ENCODE measurements at regions not wholly inside any gene's neighbourhood (a gene's known extent, or its start where the extent isn't known, plus 50 kb on each side); places are given as distances from the start of the nearest gene placed in this dataset.

DNA sequence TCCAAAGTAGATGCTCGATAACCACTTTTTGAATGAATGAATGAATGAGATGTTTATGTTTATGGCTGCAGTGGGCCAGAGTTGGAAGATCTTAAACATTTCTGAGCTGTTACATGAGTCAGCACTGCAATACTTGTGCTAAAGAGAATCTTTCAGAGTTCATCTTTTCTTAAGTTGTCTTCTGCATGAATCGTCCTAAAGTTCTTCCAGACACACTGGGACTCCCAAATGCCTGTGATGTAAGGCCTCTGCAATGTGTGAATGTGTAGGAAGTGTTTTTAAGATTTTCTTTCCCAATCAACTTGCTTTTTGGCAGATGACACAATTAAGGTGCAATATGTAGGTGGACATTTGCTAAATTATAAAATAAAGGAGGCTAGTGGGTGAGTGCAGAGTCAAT is 50.3 kb upstream of the TRIM9 start:
- POLR2A ChIA-PET (ENCODE audit: low non-redundant PET): no interaction called here
- H3K9me3 ChIP-seq (ENCODE audit: low read depth, low read length, poor library complexity, severe bottlenecking): no peaks in the 10 kb centered on the region
- TF ChIP-seq, protein P1, sequence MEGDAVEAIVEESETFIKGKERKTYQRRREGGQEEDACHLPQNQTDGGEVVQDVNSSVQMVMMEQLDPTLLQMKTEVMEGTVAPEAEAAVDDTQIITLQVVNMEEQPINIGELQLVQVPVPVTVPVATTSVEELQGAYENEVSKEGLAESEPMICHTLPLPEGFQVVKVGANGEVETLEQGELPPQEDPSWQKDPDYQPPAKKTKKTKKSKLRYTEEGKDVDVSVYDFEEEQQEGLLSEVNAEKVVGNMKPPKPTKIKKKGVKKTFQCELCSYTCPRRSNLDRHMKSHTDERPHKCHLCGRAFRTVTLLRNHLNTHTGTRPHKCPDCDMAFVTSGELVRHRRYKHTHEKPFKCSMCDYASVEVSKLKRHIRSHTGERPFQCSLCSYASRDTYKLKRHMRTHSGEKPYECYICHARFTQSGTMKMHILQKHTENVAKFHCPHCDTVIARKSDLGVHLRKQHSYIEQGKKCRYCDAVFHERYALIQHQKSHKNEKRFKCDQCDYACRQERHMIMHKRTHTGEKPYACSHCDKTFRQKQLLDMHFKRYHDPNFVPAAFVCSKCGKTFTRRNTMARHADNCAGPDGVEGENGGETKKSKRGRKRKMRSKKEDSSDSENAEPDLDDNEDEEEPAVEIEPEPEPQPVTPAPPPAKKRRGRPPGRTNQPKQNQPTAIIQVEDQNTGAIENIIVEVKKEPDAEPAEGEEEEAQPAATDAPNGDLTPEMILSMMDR (conservative IDR thresholded peaks at IDR 0.05; ENCODE audit: low read depth, low read length): no peak
- no peak for TF ChIP-seq EZH2 (IDR thresholded peaks at IDR 0.05; ENCODE audit: borderline replicate concordance, low read depth, low read length, poor library complexity, severe bottlenecking)
- intact Hi-C loops (cut with micrococcal nuclease; ENCODE audit: unreplicated experiment): no loop called here
- H3K4me1 ChIP-seq (ENCODE audit: insufficient read depth, low read length, poor library complexity, severe bottlenecking): no peaks in the 10 kb centered on the region
- CTCF ChIA-PET: no interaction called here
- no peaks in the 10 kb centered on the region for H3K36me3 ChIP-seq (ENCODE audit: insufficient read depth, low read length, poor library complexity, severe bottlenecking)
- no TSS peak for BruUV-seq (replicated peaks)
- no peak for DNase-seq (ENCODE audit: low spot score)
- no peaks in the 10 kb centered on the region for H3K27me3 ChIP-seq (replicated peaks; ENCODE audit: insufficient read depth, low read depth, low read length, poor library complexity)
- H3K4me3 ChIP-seq (ENCODE audit: low read depth, low read length, poor library complexity, severe bottlenecking): no peak overlapping the region
- no peak overlapping the region for H3K27ac ChIP-seq (ENCODE audit: low read depth, low read length, poor library complexity, severe bottlenecking)

DNA sequence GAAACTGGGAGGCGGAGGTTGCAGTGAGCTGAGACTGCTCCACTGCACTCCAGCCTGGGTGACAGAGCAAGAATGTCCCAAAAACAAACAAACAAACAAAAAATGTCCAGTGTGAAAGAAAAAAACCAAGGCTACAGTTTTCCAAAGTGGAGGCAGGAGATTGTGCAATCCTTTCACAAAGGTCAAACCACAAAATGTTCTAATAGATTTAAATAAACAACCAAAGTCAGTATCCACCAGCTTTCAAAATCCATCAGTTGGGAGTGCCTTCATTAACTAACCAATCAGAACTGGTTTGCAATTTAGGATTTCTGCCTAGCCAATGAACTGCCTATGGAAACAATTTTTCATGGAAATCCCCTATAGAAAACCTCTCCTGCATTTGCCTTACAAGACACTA is 52.3 kb upstream of the TRIM9 start:
- H3K27me3 ChIP-seq (replicated peaks; ENCODE audit: insufficient read depth, low read depth, low read length, poor library complexity): no peaks in the 10 kb centered on the region
- POLR2A ChIA-PET (ENCODE audit: low non-redundant PET): no interaction called here
- no peaks in the 10 kb centered on the region for H3K9me3 ChIP-seq (ENCODE audit: low read depth, low read length, poor library complexity, severe bottlenecking)
- no peak for DNase-seq (ENCODE audit: low spot score)
- H3K36me3 ChIP-seq (ENCODE audit: insufficient read depth, low read length, poor library complexity, severe bottlenecking): no peaks in the 10 kb centered on the region
- no TSS peak for BruUV-seq (replicated peaks)
- H3K27ac ChIP-seq (ENCODE audit: low read depth, low read length, poor library complexity, severe bottlenecking): no peak overlapping the region
- H3K4me1 ChIP-seq (ENCODE audit: insufficient read depth, low read length, poor library complexity, severe bottlenecking): no peaks in the 10 kb centered on the region
- intact Hi-C loops (cut with micrococcal nuclease; ENCODE audit: unreplicated experiment): no loop called here
- no peak for TF ChIP-seq EZH2 (IDR thresholded peaks at IDR 0.05; ENCODE audit: borderline replicate concordance, low read depth, low read length, poor library complexity, severe bottlenecking)
- TF ChIP-seq, protein P1 (conservative IDR thresholded peaks at IDR 0.05; ENCODE audit: low read depth, low read length): no peak
- CTCF ChIA-PET: no interaction called here
- H3K4me3 ChIP-seq (ENCODE audit: low read depth, low read length, poor library complexity, severe bottlenecking): no peak overlapping the region

DNA sequence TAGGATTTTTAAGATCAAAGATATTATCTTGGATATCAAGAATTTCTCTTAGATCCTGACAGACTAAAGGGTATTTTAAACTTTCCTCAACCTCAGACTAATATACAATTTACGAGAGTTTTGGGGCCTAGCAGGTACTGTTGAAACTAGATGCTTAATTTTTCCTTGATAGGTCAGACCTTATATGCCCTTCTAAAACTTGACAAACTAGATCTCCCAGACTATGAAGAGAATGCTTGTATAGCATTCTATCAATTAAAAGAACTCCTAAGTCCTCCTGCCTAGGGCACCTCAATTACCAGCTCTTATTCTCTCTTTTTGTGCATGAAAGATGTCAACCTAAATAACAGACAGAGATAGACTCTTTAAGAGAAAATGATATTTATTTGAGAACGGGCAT is 60.4 kb upstream of the TRIM9 start:
- no peak for DNase-seq (ENCODE audit: low spot score)
- no peak overlapping the region for H3K4me3 ChIP-seq (ENCODE audit: low read depth, low read length, poor library complexity, severe bottlenecking)
- H3K4me1 ChIP-seq (ENCODE audit: insufficient read depth, low read length, poor library complexity, severe bottlenecking): no peaks in the 10 kb centered on the region
- H3K36me3 ChIP-seq (ENCODE audit: insufficient read depth, low read length, poor library complexity, severe bottlenecking): no peaks in the 10 kb centered on the region
- no peaks in the 10 kb centered on the region for H3K9me3 ChIP-seq (ENCODE audit: low read depth, low read length, poor library complexity, severe bottlenecking)
- BruUV-seq (replicated peaks): no TSS peak
- H3K27ac ChIP-seq (ENCODE audit: low read depth, low read length, poor library complexity, severe bottlenecking): no peak overlapping the region
- TF ChIP-seq, protein P1 (conservative IDR thresholded peaks at IDR 0.05; ENCODE audit: low read depth, low read length): no peak
- TF ChIP-seq EZH2 (IDR thresholded peaks at IDR 0.05; ENCODE audit: borderline replicate concordance, low read depth, low read length, poor library complexity, severe bottlenecking): no peak
- H3K27me3 ChIP-seq (replicated peaks; ENCODE audit: insufficient read depth, low read depth, low read length, poor library complexity): no peaks in the 10 kb centered on the region
- intact Hi-C loops (cut with micrococcal nuclease; ENCODE audit: unreplicated experiment): loop anchor here (5.0 kb wide), 1 partner anchor 62 kb away; no protein-coding TSS in a partner anchor
- CTCF ChIA-PET: no interaction called here
- POLR2A ChIA-PET (ENCODE audit: low non-redundant PET): no interaction called here

Data from A673 (cell line).